ENCODE measurements at regions not wholly inside any gene's neighbourhood (a gene's known extent, or its start where the extent isn't known, plus 50 kb on each side); places are given as distances from the start of the nearest gene placed in this dataset.

DNA sequence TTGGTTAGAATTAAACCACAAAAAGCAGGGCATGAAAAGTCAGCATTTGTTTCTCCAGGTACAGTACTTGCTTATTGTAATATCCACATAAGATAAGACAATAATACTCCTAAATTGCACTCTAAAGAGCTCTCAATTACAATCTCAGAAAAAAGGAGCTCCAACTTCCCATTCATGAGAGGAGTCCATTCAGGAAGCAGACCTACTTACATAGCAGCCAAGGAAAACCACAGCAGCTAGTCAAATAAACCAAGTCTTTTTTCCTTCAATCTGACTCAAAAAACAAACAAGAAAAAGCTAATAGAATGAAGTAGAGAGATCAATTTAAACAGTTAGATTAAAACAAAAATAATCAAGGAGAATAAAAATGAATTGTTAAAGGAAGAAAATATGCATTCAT lies 885.2 kb upstream of the SLITRK6 start:
- Histone ChIP-seq H3K4me1 (ENCODE audit: control insufficient read depth, insufficient read depth, low read length) (no peaks in the 10 kb centered on the region), H3K36me3 (ENCODE audit: control insufficient read depth, insufficient read depth, low read length) (no peaks in the 10 kb centered on the region), H3K27me3 (ENCODE audit: control insufficient read depth, insufficient read depth, low read length, poor library complexity, severe bottlenecking) (no peaks in the 10 kb centered on the region), H3K9me3 (ENCODE audit: control insufficient read depth, low read length) (no peaks in the 10 kb centered on the region), H3K27ac (ENCODE audit: insufficient read depth, low read depth, low read length, poor library complexity, severe bottlenecking) (no peak overlapping the region), H3K4me3 (ENCODE audit: insufficient read depth, low read depth, low read length) (no peak overlapping the region)

- Histone ChIP-seq H3K27ac (ENCODE audit: insufficient read depth, low read depth, low read length, poor library complexity, severe bottlenecking) (no peak overlapping the region), H3K4me1 (ENCODE audit: control insufficient read depth, insufficient read depth, low read length) (no peaks in the 10 kb centered on the region), H3K9me3 (ENCODE audit: control insufficient read depth, low read length) (no peaks in the 10 kb centered on the region), H3K4me3 (ENCODE audit: insufficient read depth, low read depth, low read length) (no peak overlapping the region), H3K27me3 (ENCODE audit: control insufficient read depth, insufficient read depth, low read length, poor library complexity, severe bottlenecking) (no peaks in the 10 kb centered on the region), H3K36me3 (ENCODE audit: control insufficient read depth, insufficient read depth, low read length) (no peaks in the 10 kb centered on the region)
- WGBS, 2 experiments = 90 to 91% methylated on average over 2 of the region's 2 CpGs
Measured at GRCh38 chr13:86689911-86690310, 890.7 kb upstream of the SLITRK6 start.

GRCh38 chr13:86692291-86692690 lies 893.1 kb upstream of the SLITRK6 start:
- 94 to 97% methylated on average over 2 of the region's 2 CpGs for WGBS, 2 experiments
- H3K27me3 ChIP-seq (ENCODE audit: control insufficient read depth, insufficient read depth, low read length, poor library complexity, severe bottlenecking) = no peaks in the 10 kb centered on the region
- H3K36me3 ChIP-seq (ENCODE audit: control insufficient read depth, insufficient read depth, low read length) = no peaks in the 10 kb centered on the region
- no peak overlapping the region for H3K27ac ChIP-seq (ENCODE audit: insufficient read depth, low read depth, low read length, poor library complexity, severe bottlenecking)
- no peaks in the 10 kb centered on the region for H3K4me1 ChIP-seq (ENCODE audit: control insufficient read depth, insufficient read depth, low read length)
- no peaks in the 10 kb centered on the region for H3K9me3 ChIP-seq (ENCODE audit: control insufficient read depth, low read length)
- H3K4me3 ChIP-seq (ENCODE audit: insufficient read depth, low read depth, low read length) = no peak overlapping the region

GRCh38 chr13:86710013-86710412 lies 910.8 kb upstream of the SLITRK6 start:
- H3K4me1 ChIP-seq (ENCODE audit: control insufficient read depth, insufficient read depth, low read length) = no peaks in the 10 kb centered on the region
- no peaks in the 10 kb centered on the region for H3K9me3 ChIP-seq (ENCODE audit: control insufficient read depth, low read length)
- H3K36me3 ChIP-seq (ENCODE audit: control insufficient read depth, insufficient read depth, low read length) = no peaks in the 10 kb centered on the region
- no peaks in the 10 kb centered on the region for H3K27me3 ChIP-seq (ENCODE audit: control insufficient read depth, insufficient read depth, low read length, poor library complexity, severe bottlenecking)
- H3K27ac ChIP-seq (ENCODE audit: insufficient read depth, low read depth, low read length, poor library complexity, severe bottlenecking) = no peak overlapping the region
- no peak overlapping the region for H3K4me3 ChIP-seq (ENCODE audit: insufficient read depth, low read depth, low read length)

DNA sequence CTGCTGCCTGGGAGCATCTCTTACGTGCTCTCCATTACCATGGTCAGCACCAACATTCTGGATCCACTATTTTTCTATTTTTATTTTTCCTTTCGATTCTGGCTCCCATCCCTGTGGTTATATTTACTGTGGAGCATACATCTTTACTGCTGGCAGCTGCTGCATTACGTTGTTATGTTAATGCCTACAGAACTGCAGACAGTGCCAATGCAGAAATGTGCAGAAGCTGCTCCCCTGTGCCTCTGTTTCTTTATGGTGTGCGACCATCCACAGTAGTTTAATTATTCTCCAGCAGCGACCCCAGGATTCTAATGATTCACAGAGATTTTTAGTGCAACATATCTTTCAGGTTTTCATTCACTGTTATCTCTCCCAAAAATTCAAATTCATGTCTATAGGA lies 911.7 kb upstream of the SLITRK6 start:
- Histone ChIP-seq H3K4me3 (ENCODE audit: insufficient read depth, low read depth, low read length) (no peak overlapping the region), H3K27ac (ENCODE audit: insufficient read depth, low read depth, low read length, poor library complexity, severe bottlenecking) (no peak overlapping the region), H3K36me3 (ENCODE audit: control insufficient read depth, insufficient read depth, low read length) (no peaks in the 10 kb centered on the region), H3K4me1 (ENCODE audit: control insufficient read depth, insufficient read depth, low read length) (no peaks in the 10 kb centered on the region), H3K9me3 (ENCODE audit: control insufficient read depth, low read length) (no peaks in the 10 kb centered on the region), H3K27me3 (ENCODE audit: control insufficient read depth, insufficient read depth, low read length, poor library complexity, severe bottlenecking) (no peaks in the 10 kb centered on the region)
- WGBS, 2 experiments = 91 to 96% methylated on average over 5 of the region's 5 CpGs

DNA sequence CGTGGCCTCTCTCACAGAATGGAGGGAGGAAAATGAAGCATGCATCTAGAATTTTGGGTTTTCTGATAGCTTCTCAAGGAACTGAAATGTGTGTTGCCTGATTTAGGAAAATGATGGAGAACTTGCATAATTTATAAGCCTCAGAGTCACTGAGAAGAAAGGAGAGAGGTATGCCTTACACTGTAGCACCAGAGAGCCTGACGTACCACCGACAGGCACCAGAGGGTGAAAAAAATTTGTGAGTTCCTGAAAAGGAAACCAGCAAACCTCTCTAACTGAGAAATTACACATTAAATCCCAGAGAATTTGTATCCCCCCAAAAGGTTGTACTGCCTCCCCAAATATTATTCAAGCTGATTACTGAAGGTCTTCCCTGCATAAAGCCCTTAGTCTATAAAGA lies 915.3 kb upstream of the SLITRK6 start:
- Histone ChIP-seq H3K27ac (ENCODE audit: insufficient read depth, low read depth, low read length, poor library complexity, severe bottlenecking) (no peak overlapping the region), H3K27me3 (ENCODE audit: control insufficient read depth, insufficient read depth, low read length, poor library complexity, severe bottlenecking) (no peaks in the 10 kb centered on the region), H3K4me1 (ENCODE audit: control insufficient read depth, insufficient read depth, low read length) (no peaks in the 10 kb centered on the region), H3K4me3 (ENCODE audit: insufficient read depth, low read depth, low read length) (no peak overlapping the region), H3K9me3 (ENCODE audit: control insufficient read depth, low read length) (no peaks in the 10 kb centered on the region), H3K36me3 (ENCODE audit: control insufficient read depth, insufficient read depth, low read length) (no peaks in the 10 kb centered on the region)
- WGBS, 2 experiments = 89 to 94% methylated on average over 3 of the region's 3 CpGs

DNA sequence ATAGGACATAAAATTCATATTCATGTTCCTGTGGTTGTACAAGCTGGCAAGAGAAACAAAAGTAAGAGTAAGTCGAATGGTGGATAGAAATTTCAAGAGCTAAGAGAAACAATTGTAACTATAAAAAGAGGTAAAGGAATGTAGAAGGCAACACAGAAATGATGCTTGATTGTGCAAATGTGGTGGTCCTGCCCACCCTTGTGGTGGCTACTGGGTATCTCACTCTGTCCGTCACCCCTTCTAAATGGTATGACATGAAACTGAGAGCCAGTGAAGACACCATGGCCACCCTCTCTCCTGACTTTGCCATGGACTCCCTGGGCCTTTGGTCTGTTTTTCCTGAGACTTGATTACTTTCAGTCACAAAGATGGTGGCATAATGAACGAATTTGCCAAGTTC lies 925.9 kb upstream of the SLITRK6 start:
- H3K4me3 ChIP-seq (ENCODE audit: insufficient read depth, low read depth, low read length) = no peak overlapping the region
- no peaks in the 10 kb centered on the region for H3K4me1 ChIP-seq (ENCODE audit: control insufficient read depth, insufficient read depth, low read length)
- H3K27ac ChIP-seq (ENCODE audit: insufficient read depth, low read depth, low read length, poor library complexity, severe bottlenecking) = no peak overlapping the region
- H3K9me3 ChIP-seq (ENCODE audit: control insufficient read depth, low read length) = no peaks in the 10 kb centered on the region
- 79% methylated on average over 3 of the region's 3 CpGs for WGBS, 2 experiments
- H3K27me3 ChIP-seq (ENCODE audit: control insufficient read depth, insufficient read depth, low read length, poor library complexity, severe bottlenecking) = no peaks in the 10 kb centered on the region
- no peaks in the 10 kb centered on the region for H3K36me3 ChIP-seq (ENCODE audit: control insufficient read depth, insufficient read depth, low read length)

- Histone ChIP-seq H3K27me3 (ENCODE audit: control insufficient read depth, insufficient read depth, low read length, poor library complexity, severe bottlenecking) (no peaks in the 10 kb centered on the region), H3K36me3 (ENCODE audit: control insufficient read depth, insufficient read depth, low read length) (no peaks in the 10 kb centered on the region), H3K9me3 (ENCODE audit: control insufficient read depth, low read length) (no peaks in the 10 kb centered on the region), H3K27ac (ENCODE audit: insufficient read depth, low read depth, low read length, poor library complexity, severe bottlenecking) (no peak overlapping the region), H3K4me3 (ENCODE audit: insufficient read depth, low read depth, low read length) (no peak overlapping the region), H3K4me1 (ENCODE audit: control insufficient read depth, insufficient read depth, low read length) (no peaks in the 10 kb centered on the region)
- 89 to 92% methylated on average over 2 of the region's 2 CpGs for WGBS, 2 experiments
Measured at GRCh38 chr13:86729206-86729605, 930.0 kb upstream of the SLITRK6 start.

GRCh38 chr13:86731987-86732386 lies 932.8 kb upstream of the SLITRK6 start:
- Histone ChIP-seq H3K27me3 (ENCODE audit: control insufficient read depth, insufficient read depth, low read length, poor library complexity, severe bottlenecking) (no peaks in the 10 kb centered on the region), H3K9me3 (ENCODE audit: control insufficient read depth, low read length) (no peaks in the 10 kb centered on the region), H3K4me3 (ENCODE audit: insufficient read depth, low read depth, low read length) (no peak overlapping the region), H3K27ac (ENCODE audit: insufficient read depth, low read depth, low read length, poor library complexity, severe bottlenecking) (no peak overlapping the region), H3K4me1 (ENCODE audit: control insufficient read depth, insufficient read depth, low read length) (no peaks in the 10 kb centered on the region), H3K36me3 (ENCODE audit: control insufficient read depth, insufficient read depth, low read length) (no peaks in the 10 kb centered on the region)
- WGBS, 2 experiments = 93 to 100% methylated on average over 1 of the region's 1 CpG

DNA sequence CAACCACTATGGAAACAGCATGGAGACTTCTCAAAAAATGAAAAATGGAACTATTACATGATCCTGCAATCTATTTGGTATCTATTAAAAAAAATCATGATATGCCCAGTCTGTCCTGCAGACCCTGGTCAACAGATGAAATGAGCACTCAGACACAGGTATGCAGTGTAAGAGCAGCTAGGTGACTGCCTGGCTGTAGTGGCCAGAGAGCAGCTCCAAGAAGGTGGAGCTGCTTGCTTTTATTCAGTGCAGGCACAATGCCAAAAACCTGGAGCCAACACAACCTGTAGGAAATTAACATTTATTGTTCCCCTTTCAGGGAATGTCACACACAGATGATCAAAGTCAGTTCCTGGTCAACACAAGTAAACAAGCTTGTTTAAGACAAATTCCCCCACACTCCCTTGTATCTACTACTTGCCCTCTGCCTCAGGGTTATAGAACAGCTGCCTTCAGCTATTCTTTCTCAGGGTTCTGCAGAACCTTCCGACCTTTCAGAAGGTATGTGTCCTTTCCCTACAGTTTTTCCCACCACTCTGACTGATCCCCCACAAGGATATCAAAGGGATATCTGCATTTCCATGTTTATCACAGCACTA lies 933.7 kb upstream of the SLITRK5 start:
- Histone ChIP-seq H3K36me3 (ENCODE audit: control insufficient read depth, insufficient read depth, low read length) (no peaks in the 10 kb centered on the region), H3K4me3 (ENCODE audit: insufficient read depth, low read depth, low read length) (no peak overlapping the region), H3K9me3 (ENCODE audit: control insufficient read depth, low read length) (peaks cover 2% of the 10 kb centered on the region), H3K4me1 (ENCODE audit: control insufficient read depth, insufficient read depth, low read length) (no peaks in the 10 kb centered on the region), H3K27ac (ENCODE audit: insufficient read depth, low read depth, low read length, poor library complexity, severe bottlenecking) (no peak overlapping the region), H3K27me3 (ENCODE audit: control insufficient read depth, insufficient read depth, low read length, poor library complexity, severe bottlenecking) (no peaks in the 10 kb centered on the region)
- WGBS, 2 experiments = 92 to 100% methylated on average over 1 of the region's 1 CpG

GRCh38 chr13:86741762-86742285 lies 929.3 kb upstream of the SLITRK5 start:
- whole genome bisulfite sequencing, 2 experiments = 80 to 100% methylated on average over 1 of the region's 2 CpGs
- peaks cover 2% of the 10 kb centered on the region for H3K9me3 ChIP-seq (ENCODE audit: control insufficient read depth, low read length)
- H3K4me1 ChIP-seq (ENCODE audit: control insufficient read depth, insufficient read depth, low read length) = no peaks in the 10 kb centered on the region
- no peak overlapping the region for H3K27ac ChIP-seq (ENCODE audit: insufficient read depth, low read depth, low read length, poor library complexity, severe bottlenecking)
- no peaks in the 10 kb centered on the region for H3K27me3 ChIP-seq (ENCODE audit: control insufficient read depth, insufficient read depth, low read length, poor library complexity, severe bottlenecking)
- no peaks in the 10 kb centered on the region for H3K36me3 ChIP-seq (ENCODE audit: control insufficient read depth, insufficient read depth, low read length)
- H3K4me3 ChIP-seq (ENCODE audit: insufficient read depth, low read depth, low read length) = no peak overlapping the region

Data from ectodermal cell (in vitro differentiated cells).